Erythroblast (primary cell): ENCODE measurements at regions not wholly inside any gene's neighbourhood (a gene's known extent, or its start where the extent isn't known, plus 50 kb on each side); places are given as distances from the start of the nearest gene placed in this dataset.

Experiments
- GATA1 ChIP-seq: IDR thresholded peaks from 2 replicates; pipeline ENCODE4 v1.6.1; 2011; ENCODE audit warnings: low read depth, mild to moderate bottlenecking, control low read depth, low read length, moderate library complexity
- POLR2A ChIP-seq: IDR thresholded peaks from 2 replicates; pipeline ENCODE4 v1.6.1; 2011; ENCODE audit warnings: mild to moderate bottlenecking, low read length

DNA sequence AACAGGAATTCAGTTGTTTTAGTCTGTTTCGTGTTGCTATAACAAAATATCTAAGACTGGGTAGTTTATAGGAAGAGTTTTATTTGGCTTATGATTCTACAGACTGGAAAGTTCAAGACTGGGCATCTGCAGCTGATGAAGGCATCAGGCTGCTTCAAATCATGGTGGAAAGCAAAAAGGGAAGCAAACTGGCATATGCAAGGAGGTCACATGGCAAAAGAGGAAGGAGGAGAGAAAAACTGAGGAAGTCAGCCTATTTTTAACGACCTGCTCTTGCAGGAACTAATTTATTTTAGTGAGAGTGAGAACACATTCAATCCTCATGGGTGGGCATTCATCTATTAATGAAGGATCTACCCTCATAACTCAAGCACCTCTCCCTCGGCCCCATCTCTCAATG lies 363.1 kb upstream of the HS3ST1 start:
- no peak for TF ChIP-seq POLR2A
- no peak for TF ChIP-seq GATA1
